HG02885 (cell line): ENCODE measurements at regions not wholly inside any gene's neighbourhood (a gene's known extent, or its start where the extent isn't known, plus 50 kb on each side); places are given as distances from the start of the nearest gene placed in this dataset.

Experiments used
- ATAC-seq: cut with Tn5 transposase; IDR thresholded peaks from one replicate; pipeline ENCODE4 v1.9.1; 2021; ENCODE audit warnings: mild to moderate bottlenecking; ENCODE audit not compliant: unreplicated experiment, poor library complexity

DNA sequence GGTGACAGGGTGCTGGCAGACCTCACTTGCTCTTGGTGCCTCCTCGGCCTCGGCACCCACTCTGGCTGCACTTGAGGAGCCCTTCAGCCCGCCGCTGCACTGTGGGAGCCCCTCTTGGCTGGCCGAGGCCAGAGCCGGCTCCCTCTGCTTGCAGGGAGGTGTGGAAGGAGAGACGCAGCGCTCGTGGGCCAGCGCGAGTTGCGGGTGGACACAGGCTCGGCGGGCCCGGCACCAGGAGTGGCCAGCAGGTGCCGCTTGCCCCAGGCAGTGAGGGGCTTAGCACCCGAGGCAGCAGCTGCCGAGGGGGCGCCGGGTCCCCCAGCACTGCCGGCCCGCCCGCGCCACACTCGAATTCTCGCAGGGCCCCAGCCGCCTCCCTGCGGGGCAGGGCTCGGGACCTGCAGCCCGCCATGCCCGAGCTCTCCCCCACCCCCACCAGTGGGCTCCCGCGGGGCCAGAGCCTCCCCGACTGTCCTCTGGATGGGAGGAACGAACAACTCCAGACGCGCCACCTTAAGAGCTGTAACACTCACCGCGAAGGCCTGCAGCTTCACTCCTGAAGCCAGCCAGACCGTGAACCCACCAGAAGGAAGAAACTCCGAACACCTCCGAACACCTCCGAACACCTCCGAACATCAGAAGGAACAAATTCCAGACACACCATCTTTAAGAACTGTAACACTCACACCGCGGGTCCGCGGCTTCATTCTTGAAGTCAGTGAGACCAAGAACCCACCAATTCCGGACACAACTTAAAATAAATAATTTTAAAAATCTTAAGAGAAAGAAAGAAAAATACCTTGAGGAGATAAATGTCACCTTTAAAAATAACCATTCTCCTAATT lies 311.1 kb upstream of the SLC7A11 start:
- ATAC-seq = no peak

DNA sequence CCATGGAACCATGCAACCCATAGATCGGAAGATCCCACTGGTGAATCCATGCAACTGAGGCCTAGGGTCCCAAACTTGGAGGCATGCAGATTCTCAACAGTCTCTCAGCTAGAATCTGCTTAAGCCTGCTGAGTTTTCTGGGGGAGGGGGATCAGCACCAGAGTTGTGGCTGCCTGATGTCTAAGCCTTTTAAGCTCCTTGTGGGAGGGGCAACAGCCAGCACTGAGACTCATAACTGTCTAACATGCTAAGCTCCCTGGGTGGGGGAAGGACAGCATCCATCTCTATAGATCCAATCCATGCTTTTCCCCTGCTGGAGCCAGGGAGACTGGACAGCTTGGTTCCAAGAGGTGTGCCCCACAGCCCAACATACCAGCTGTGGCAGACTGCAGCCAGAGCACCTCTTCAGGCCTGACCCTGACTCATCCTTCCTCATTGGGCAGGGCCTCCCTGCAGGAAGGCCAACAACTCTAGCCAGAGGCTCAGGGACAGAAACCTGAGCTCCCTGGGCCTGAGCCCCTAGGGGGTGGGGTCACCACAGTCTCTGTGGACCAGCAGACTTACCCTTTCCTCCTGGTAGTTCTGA lies 300.1 kb upstream of the SLC7A11 start:
- ATAC-seq = no peak

DNA sequence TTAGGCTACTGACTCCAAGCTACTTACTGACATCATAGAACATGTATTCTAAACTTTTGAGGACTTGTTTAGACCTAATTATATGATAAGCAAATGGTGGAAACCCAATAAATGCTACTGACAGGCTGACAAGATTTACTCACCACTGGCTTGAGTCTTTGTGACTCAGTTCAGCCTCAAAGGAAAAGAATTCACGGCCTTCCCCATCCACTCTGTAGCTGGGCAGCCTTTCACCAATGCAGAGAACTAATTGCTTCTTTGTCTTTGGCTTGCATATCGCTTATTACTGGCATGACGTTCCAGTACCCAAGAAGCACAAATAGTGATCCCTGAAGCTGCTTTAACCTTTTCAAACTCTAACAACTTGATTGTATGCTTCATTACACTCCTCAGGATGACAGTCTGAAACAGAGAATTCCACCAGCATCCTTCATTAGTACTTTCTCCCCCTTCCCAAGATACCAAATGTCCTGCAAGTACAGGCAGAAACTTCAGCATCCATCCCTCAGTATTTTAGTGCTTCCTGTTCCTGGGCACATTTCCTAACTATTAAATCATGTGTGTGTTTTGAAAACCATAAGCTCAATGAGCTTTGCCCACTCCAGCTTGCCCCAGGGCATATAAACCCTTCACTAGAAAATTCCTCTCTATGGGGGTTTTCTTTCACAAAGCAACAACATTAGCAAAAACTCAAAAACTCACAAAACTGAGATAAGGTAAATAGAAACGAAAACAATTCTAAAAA lies 298.1 kb upstream of the SLC7A11 start:
- ATAC-seq = no peak

DNA sequence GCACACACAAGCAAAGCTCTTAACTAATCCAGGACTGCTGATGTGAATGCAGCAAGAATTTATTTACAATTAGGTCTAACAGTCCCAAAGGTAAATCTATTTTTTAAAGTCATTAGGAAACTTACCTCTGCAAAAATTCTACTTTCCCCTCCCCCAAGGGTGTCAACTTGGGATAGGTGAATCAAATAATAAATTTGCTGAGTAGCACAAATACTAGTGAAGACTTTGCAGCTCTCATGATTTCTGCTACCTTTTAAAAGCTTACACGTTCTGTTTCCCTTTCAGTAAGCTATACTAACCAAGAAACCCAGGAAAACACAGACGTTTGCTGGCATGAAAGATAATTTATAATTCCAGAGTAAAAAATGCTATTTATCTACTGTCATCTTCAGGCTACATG lies 296.6 kb upstream of the SLC7A11 start:
- no peak for ATAC-seq

DNA sequence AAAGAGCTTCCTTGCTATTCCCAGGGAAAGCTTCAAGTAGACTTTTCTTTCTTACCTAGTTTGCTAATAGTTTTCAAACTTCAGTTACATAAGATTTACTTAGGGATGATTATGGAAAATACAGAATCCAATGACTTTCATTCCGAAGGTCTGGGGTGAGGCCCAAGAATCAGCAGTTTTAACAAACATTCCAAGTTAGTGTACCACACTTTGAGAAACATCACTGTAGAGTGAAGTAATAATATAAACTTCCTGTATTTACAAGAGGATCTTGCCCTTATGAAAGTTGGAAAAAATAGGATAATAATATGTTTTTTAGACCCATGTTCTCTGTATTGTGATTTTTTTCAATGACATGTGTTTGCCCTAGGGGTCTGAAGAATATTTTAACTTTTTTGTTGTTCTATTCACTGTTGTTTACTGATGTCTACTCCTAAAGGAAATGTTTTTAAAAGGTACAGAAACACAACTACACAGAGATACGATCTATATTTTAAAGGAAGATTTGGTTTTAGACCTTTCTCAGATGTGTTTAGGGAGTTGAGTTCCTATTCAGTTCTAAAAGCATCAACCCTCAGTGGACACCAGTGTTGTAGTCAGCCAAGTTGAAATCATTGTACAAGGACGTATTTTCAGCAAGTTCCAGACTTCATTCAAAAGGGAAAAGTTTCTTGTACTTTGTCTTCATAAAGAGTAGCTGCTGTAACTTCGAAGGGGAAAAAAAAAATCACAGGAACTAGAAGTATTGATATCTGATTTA lies 295.8 kb upstream of the SLC7A11 start:
- no peak for ATAC-seq

DNA sequence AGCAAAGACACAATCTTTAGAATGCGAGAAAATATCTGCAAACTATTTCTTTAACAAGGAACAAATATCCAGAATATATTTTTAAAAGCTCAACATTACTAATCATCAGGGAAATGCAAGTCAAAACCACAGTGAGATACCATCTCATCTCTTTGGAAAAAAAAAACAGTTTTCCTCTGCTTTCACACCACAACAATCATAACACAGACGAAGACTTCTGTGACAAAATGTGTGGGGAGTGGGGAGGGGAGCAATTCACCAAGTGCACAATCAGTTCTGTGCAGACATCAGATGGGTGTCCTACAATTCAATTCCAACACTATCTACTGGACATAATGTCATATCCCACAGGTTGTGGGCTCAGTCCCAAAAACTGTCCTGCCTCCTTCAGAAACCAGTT lies 293.2 kb upstream of the SLC7A11 start:
- no peak for ATAC-seq

DNA sequence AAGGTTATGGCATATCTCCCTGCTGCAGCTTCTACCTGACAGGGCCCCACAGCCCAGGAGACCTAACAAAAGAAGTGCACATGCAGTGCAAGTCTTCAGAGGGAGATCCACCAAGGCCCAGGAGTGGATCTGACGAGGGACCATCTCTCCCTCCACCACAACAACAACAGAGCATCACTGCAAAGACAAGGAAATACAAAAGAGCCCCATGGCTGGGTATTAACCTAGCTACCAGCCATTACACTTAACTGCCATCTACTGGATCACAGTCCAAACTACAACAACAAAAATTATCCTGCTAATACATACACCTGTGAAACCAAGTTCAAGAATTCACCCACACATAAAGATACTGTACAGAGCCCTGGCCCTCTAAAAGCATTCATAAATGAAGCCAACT lies 280.2 kb upstream of the SLC7A11 start:
- peak; percentile 76 for ATAC-seq

DNA sequence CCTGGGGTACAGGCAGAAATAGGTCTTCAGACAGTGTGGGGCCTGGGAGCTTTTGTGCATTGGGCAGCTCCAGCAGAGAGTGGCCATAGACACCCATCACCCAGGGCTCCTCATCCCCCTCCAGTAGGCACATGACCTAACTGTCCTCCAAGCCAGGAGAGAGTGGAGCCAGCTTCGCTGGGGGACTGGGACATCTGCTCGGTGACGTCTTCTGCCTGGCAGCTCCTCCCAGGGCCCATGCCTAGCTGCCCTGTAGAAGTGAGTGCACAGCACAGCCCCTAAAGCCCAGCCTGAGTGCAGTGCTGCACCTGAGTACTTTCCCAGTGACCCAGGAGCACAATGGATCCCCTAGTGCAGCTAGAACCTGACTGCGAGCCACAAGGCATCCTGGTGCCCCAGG lies 279.7 kb upstream of the SLC7A11 start:
- ATAC-seq = no peak

DNA sequence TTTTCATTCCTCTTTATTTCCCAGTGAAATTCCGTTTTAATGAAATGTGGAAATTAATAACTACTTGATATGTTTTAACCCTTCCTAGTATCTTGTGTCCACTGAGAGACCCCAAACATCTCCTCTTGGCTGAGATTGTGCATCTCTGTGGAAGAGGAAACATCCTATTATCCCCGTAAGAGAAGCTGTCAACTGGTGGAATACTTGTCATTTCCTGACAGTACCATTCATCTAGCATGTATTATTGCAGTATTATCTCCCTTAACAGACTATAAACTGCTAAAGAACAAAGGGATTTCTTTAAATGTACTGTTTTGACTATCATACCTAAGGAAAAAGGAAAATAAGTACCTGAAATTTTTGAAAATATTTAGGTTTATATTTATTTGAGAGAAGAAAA lies 277.3 kb upstream of the SLC7A11 start:
- no peak for ATAC-seq

DNA sequence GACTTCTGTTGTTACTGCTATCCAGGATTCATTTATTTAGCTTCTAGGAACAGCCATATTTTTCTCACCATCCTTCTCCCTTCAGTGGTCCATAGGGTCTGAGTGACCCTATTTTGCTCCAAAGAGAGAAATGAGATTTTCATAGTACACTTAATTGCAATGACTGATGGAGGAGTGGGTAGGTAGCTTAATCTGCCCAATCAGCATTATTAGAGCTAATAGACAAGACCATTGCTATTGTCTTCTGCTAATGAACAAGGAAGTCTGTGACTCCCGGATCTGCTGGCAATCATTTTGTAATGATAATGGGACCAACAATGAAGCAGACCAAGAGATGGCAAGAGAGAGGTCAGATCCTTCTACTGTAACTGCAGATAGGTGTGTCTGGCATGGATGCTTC lies 271.4 kb upstream of the SLC7A11 start:
- no peak for ATAC-seq

DNA sequence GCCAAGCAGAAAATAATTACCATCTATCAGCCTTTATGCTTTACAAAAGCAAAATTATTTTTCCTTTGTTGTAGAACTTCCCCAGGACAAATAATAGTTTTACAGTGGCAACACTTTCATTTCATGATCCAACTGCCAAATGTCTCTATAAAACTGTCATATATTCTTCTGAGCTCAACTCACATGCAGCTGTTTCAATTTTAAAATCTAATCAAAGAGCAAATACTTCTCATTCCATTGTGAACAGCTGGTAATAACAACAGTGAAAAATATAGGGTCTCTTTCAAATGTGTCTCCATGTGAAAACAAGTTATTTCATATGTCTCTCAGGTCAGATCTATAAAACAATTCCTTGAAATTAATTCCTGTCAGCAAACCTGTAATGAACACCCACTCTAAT lies 270.6 kb upstream of the SLC7A11 start:
- ATAC-seq = no peak

DNA sequence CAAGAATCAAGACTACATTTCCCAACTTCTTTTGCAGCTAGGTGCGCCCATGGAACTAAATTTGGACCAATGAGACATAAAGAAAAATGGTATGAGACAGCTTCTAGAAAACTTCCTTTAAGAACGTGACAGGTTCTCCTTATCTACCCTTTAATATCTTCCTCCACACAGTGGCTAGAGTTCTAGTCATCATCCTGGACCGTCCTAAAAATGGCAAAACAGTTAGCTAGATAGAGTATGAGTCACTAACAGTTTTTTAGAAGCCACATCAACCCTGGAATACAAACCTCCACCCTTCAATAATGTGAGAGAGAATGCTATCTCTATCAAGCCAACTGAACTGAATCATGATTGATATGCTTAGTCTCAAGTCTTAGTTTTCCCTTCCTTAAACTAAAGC lies 267.9 kb upstream of the SLC7A11 start:
- ATAC-seq = no peak

DNA sequence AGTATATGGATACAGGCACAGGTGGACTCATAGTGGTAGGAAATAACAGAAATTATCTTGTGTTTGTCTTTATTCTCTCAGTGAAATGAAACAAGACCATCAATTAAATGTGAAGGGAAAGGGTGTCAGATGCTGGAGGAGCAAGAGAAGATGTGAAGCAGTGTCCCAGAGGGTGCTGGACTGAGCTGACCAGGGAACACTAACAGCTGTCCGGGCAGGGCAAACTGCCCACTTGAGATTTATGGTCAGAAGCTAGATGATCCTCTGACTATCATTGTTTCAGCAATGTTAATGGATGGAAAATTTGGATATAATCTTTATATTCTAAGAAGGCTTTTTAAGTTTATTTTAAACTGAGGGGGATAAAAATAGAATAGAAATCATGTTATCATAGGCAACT lies 267.2 kb upstream of the SLC7A11 start:
- no peak for ATAC-seq

DNA sequence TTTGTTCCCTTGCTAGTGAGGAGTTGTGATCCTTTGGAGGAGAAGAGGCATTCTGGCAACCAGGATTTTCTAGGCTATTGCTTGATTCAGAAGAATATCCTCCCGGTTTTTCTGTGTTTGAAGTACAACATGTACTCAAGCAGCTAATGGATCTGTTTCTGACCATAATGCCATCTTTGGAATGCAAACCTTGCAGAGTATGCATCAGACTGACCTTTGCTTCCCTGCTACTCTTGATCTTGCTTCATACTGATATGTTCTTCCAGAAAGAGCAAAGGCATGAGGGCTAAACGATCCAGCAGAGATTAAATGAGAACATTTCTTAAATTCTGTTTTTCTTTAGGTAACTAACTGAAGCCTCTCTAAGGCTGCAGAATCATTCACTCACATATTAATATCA lies 265.4 kb upstream of the SLC7A11 start:
- no peak for ATAC-seq

DNA sequence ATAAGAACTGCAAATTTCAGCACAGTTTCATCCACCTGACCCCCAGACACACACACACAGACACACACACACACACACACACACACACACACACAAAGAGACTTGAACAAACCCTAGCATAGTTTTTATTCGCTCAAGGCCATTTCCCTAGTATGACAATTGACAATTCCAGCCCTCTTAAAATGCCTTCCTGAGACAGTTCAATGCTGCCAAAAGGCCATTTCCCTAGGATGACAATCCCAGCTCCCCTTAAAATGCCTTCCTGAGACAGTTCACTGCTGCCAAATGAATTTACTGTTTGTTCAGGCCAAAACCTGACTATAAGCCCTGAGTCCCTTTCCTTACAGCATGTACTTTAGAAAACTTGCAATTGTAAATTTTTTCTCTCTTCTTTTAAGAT lies 259.5 kb upstream of the SLC7A11 start:
- no peak for ATAC-seq

DNA sequence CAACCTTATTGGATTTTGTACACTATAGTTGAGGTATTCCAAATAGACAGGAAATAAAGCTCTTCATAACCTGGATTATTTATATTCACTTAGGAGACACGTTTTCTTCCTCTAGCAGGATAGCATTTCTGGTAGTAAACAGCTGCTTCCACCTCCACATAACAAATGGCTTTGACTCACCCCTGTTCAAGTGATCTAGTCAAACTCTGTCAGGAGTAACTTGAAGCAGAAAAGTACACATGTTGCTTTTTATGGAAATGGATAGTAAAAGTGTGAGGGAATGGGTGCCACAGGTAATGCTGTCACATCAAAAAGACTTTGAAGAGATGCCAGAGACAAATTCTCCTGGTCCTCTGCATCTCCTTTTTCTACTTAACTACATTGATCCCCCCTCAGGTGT lies 258.7 kb upstream of the SLC7A11 start:
- no peak for ATAC-seq

DNA sequence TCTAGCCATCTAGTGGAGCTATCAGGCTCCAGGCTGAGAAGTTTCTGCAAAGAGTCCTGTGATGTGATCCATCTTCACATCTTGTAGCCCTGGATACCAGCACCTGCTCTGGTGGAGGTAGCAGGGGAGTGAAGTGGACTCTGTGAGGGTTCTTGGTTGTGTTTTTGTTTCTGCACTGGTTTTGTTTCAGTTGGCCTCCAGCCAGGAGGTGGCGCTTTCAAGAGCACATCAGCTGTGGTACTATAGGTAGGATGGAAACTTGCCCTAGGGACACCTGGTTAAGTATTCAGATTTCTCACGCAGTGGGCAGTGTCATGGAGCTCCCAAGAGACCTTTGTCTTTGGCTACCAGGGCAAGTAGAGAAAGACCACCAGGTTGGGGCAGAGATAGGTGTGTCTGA lies 257.5 kb upstream of the SLC7A11 start:
- ATAC-seq = no peak

DNA sequence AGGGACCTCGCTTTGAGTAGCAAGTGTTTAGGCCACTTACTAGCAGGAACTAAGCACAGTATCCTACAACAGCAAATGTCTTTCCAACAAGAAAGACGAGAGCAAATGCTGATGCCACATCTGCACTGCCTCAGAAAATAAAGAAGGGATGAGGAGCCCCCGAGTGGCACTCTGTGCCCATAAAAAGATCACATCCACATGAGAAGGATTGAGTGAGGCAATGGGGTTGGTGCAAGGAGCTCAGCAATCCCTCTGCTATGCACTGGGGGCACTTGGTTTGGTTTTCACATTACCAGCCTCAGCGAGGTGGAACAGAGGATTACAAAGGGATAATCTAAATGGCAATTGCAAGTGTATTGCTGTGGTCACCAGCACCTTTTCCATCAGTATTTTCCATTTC lies 252.8 kb upstream of the SLC7A11 start:
- peak; percentile 69 for ATAC-seq

DNA sequence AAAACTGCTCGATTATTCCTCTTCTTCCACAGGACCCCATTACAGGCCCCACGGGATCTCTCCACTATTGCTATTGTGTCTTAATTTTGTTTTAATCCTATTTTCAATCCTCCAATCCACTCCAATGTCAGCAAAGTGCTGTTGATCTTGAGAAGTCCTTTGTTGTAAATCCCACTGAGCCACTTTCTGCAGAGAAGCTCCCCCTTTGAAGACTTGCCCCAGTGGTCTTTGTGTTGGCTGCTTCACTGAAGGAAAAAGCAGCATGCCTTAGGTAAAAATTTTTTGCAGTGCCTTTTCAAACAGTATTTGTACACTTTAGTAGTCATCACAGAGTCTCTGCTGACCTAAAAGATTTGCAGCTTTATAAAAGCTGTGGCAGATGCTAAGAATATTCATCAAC lies 252.0 kb upstream of the SLC7A11 start:
- ATAC-seq = no peak

DNA sequence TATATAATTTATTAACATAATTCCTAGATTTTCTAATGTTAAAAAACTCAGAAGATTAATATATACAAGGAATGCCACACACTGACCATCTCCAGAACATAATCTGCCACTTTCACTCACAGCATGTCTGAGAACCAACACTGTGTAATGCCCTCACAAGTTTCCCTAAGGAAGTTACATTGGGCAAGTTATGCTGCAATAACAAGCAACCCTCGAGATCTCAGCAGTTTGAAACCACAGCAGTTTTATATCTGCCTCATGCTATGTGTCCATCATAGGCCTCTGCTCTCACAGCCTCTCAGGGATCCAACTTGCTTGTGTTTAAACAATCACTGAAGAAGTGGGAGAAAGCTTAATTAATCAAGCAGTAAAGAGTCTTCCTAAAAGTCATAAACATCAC lies 250.0 kb upstream of the SLC7A11 start:
- ATAC-seq = no peak

DNA sequence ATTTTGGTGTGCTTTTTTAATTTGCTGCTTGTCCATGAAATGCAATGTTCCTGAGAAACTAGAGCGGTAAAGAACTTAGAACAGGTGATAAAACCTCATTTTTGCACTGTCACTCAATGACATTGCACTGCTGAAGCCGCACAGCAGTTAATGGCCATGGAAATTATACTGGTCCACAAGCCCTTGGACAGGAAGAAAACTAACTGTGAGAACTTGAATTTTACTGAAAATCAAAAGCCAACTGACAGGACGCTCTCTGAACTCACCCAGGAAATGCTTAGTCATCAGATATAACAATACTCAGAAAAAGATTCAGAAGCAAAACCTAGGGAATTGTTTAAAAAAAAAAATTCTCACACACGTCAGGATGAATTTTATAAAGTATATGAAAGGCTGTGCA lies 246.4 kb upstream of the SLC7A11 start:
- ATAC-seq = no peak
